Lower leg skin (tissue), 3 donors: ENCODE measurements at regions not wholly inside any gene's neighbourhood (a gene's known extent, or its start where the extent isn't known, plus 50 kb on each side); places are given as distances from the start of the nearest gene placed in this dataset.

ENCODE experiments used
- CTCF ChIP-seq, 3 donors: fragments of 450-650 bp; IDR thresholded peaks; one replicate each; pipeline ENCODE4 v1.5.1; 2016; ENCODE audit warnings: antibody characterized with exemption in 3 of 3, mild to moderate bottlenecking in 3 of 3, moderate library complexity in 2 of 3
- POLR2A ChIP-seq, 2 donors: fragments of 450-650 bp; IDR thresholded peaks; one replicate each; pipeline ENCODE4 v1.6.1; 2016 to 2017; ENCODE audit warnings: antibody characterized with exemption in 2 of 2, mild to moderate bottlenecking in 1 of 2, moderate library complexity in 1 of 2

- TF ChIP-seq CTCF (IDR thresholded peaks at IDR 0.05) (no peak), POLR2A (IDR thresholded peaks at IDR 0.05) (no peak)
Measured at GRCh38 chr5:171695804-171696203, 89.8 kb upstream of the SMIM23 start.
